T-cell (primary cell): ENCODE measurements at regions not wholly inside any gene's neighbourhood (a gene's known extent, or its start where the extent isn't known, plus 50 kb on each side); places are given as distances from the start of the nearest gene placed in this dataset.

Experiments
- ATAC-seq, 4 experiments: fragments of 200-7000 bp in 3 of 4; fragments of 150-1000 bp in 1 of 4; cut with Tn5 transposase; replicated peaks in 1 of 4; 1 replicate in 3 of 4; 2 replicates in 1 of 4; pipeline ENCODE4 v1.10.0; 2021; ENCODE audit warnings: moderate library complexity in 3 of 4, mild to moderate bottlenecking in 2 of 4, moderate number of reproducible peaks in 1 of 4
- CTCF ChIA-PET, 2 donors: fragments of 300-600 bp; sonication (Branson Sonifier 250); formaldehyde crosslinking; loops; one replicate each; lab custom pipeline; 2022; ENCODE audit warnings: antibody characterized with exemption in 2 of 2; lab: Charles Lee
- POLR2A ChIA-PET, 2 donors: fragments of 300-600 bp; sonication (Branson Sonifier 250); formaldehyde crosslinking; loops; one replicate each; lab custom pipeline; 2022; ENCODE audit warnings: antibody characterized with exemption in 2 of 2; lab: Charles Lee
- DNase-seq, 35 experiments: peaks; one replicate each; pipeline versions ENCODE4 v3.0.0 to v3.0.0-alpha.2; 2013 to 2023
- H3K27ac ChIP-seq: one replicate; pipeline ENCODE4 v1.5.1; 2013; ENCODE audit warnings: low read length
- H3K27me3 ChIP-seq, 2 experiments: replicated peaks in 1 of 2; 1 replicate in 1 of 2; 2 replicates in 1 of 2; pipeline versions ENCODE4 v1.6.1 to v1.7.0; 2013; ENCODE audit warnings: low read length in 1 of 2, mixed read lengths in 1 of 2; ENCODE audit not compliant: control insufficient read depth in 2 of 2, insufficient read depth in 2 of 2; ENCODE audit errors: extremely low read depth in 1 of 2
- H3K36me3 ChIP-seq, 2 donors: 1 replicate in 1 of 2; 2 replicates in 1 of 2; pipeline versions ENCODE4 v1.6.1 to v1.7.0; 2013; ENCODE audit warnings: low read length in 1 of 2; ENCODE audit not compliant: control insufficient read depth in 2 of 2, insufficient read depth in 1 of 2; ENCODE audit errors: extremely low read depth in 1 of 2
- H3K4me1 ChIP-seq, 2 experiments: 1 replicate in 1 of 2; 2 replicates in 1 of 2; pipeline versions ENCODE4 v1.6.1 to v1.7.0; 2013; ENCODE audit warnings: low read length in 2 of 2, mixed read lengths in 1 of 2; ENCODE audit not compliant: insufficient read depth in 2 of 2, control insufficient read depth in 1 of 2; ENCODE audit errors: extremely low read depth in 1 of 2
- H3K4me3 ChIP-seq, 2 donors: 1 replicate in 1 of 2; 2 replicates in 1 of 2; pipeline versions ENCODE4 v1.5.1 to v1.7.0; 2013; ENCODE audit warnings: mild to moderate bottlenecking in 2 of 2, low read length in 1 of 2, moderate library complexity in 1 of 2; ENCODE audit not compliant: control insufficient read depth in 1 of 2; ENCODE audit errors: extremely low read depth in 1 of 2
- H3K9me3 ChIP-seq: 2 replicates; pipeline ENCODE4 v1.7.0; 2013
- H3K27ac Mint-ChIP-seq, 2 donors: one replicate each; pipeline ENCODE4 v1.8.0; 2020 to 2021; ENCODE audit warnings: mild to moderate bottlenecking in 2 of 2, mixed read lengths in 2 of 2
- H3K27me3 Mint-ChIP-seq, 2 donors: one replicate each; pipeline ENCODE4 v1.8.0; 2021 to 2022; ENCODE audit warnings: mixed read lengths in 2 of 2
- H3K36me3 Mint-ChIP-seq: one replicate; pipeline ENCODE4 v1.8.0; 2021; ENCODE audit warnings: mixed read lengths
- H3K4me1 Mint-ChIP-seq, 3 donors: one replicate each; pipeline ENCODE4 v1.8.0; 2020 to 2022; ENCODE audit warnings: mixed read lengths in 3 of 3, mild to moderate bottlenecking in 1 of 3
- H3K4me3 Mint-ChIP-seq, 3 donors: one replicate each; pipeline ENCODE4 v1.8.0; 2020 to 2022; ENCODE audit warnings: mild to moderate bottlenecking in 3 of 3, mixed read lengths in 3 of 3, moderate library complexity in 3 of 3
- H3K9me3 Mint-ChIP-seq, 3 donors: one replicate each; pipeline ENCODE4 v1.8.0; 2020 to 2022; ENCODE audit warnings: mixed read lengths in 3 of 3
- WGBS: methylation state at CpG from one replicate; pipeline ENCODE4 v1.1.5; 2013; ENCODE audit warnings: missing lambda C conversion rate; ENCODE audit not compliant: insufficient coverage; 5-methylcytosine and 5-hydroxymethylcytosine counted together

GRCh38 chr10:129094861-129095260, 372.2 kb upstream of the MGMT start:
- no peaks in the 10 kb centered on the region for H3K9me3 ChIP-seq
- Mint-ChIP-seq H3K9me3 (no peaks in the 10 kb centered on the region), H3K27ac (no peak overlapping the region), H3K4me1 (peaks cover 0 to 6% (median 0%) of the 10 kb centered on the region in 3 donors), H3K27me3 (no peaks in the 10 kb centered on the region), H3K36me3 (no peaks in the 10 kb centered on the region), H3K4me3 (no peak overlapping the region)
- H3K27ac ChIP-seq, result no peak overlapping the region
- no peak overlapping the region for H3K4me3 ChIP-seq
- no peak for ATAC-seq
- no peaks in the 10 kb centered on the region for H3K4me1 ChIP-seq
- CTCF ChIA-PET, result no interaction called here
- no peak for DNase-seq
- POLR2A ChIA-PET, result no interaction called here
- H3K36me3 ChIP-seq, result no peaks in the 10 kb centered on the region
- 100% methylated on average over 1 of the region's 2 CpGs for WGBS
- peaks cover 0 to 5% of the 10 kb centered on the region in 2 experiments for H3K27me3 ChIP-seq

- 100% methylated on average over 2 of the region's 7 CpGs for WGBS
- Mint-ChIP-seq H3K4me3 (no peak overlapping the region), H3K4me1 (peaks cover 0 to 14% (median 2%) of the 10 kb centered on the region in 3 donors), H3K27ac (no peak overlapping the region), H3K9me3 (no peaks in the 10 kb centered on the region), H3K36me3 (no peaks in the 10 kb centered on the region), H3K27me3 (no peaks in the 10 kb centered on the region)
- Histone ChIP-seq H3K36me3 (no peaks in the 10 kb centered on the region), H3K27me3 (peaks cover 0 to 5% of the 10 kb centered on the region in 2 experiments), H3K4me3 (no peak overlapping the region), H3K9me3 (no peaks in the 10 kb centered on the region), H3K27ac (no peak overlapping the region), H3K4me1 (no peaks in the 10 kb centered on the region)
- ChIA-PET POLR2A (no interaction called here), CTCF (no interaction called here)
- no peak for DNase-seq
- ATAC-seq, result no peak
These were observed 371.4 kb upstream of the MGMT start for GRCh38 chr10:129095680-129096064.

GRCh38 chr10:129096065-129096984, 370.7 kb upstream of the MGMT start:
- no peaks in the 10 kb centered on the region for H3K36me3 ChIP-seq
- no peak overlapping the region for H3K4me3 ChIP-seq
- ATAC-seq (no peak), DNase-seq (no peak)
- no peak overlapping the region for H3K27ac ChIP-seq
- no peaks in the 10 kb centered on the region for H3K27me3 Mint-ChIP-seq
- H3K27ac Mint-ChIP-seq, result no peak overlapping the region
- peaks cover 6 to 20% (median 8%) of the 10 kb centered on the region in 3 donors for H3K4me1 Mint-ChIP-seq
- H3K9me3 Mint-ChIP-seq, result no peaks in the 10 kb centered on the region
- POLR2A ChIA-PET, result no interaction called here
- no peaks in the 10 kb centered on the region for H3K36me3 Mint-ChIP-seq
- CTCF ChIA-PET, result no interaction called here
- WGBS, result 75% methylated on average over 5 of the region's 12 CpGs
- peaks cover 0 to 5% of the 10 kb centered on the region in 2 experiments for H3K27me3 ChIP-seq
- H3K9me3 ChIP-seq, result no peaks in the 10 kb centered on the region
- peaks cover 1 to 5% of the 10 kb centered on the region in 2 experiments for H3K4me1 ChIP-seq
- no peak overlapping the region for H3K4me3 Mint-ChIP-seq

GRCh38 chr10:129097776-129098330, 369.2 kb upstream of the MGMT start:
- no peaks in the 10 kb centered on the region for H3K36me3 Mint-ChIP-seq
- no peaks in the 10 kb centered on the region for H3K27me3 Mint-ChIP-seq
- 14% methylated on average over 1 of the region's 6 CpGs for WGBS
- H3K4me1 ChIP-seq, result peaks cover 3 to 16% of the 10 kb centered on the region in 2 experiments
- no peak for DNase-seq
- peaks cover 16 to 26% (median 18%) of the 10 kb centered on the region in 3 donors for H3K4me1 Mint-ChIP-seq
- ChIA-PET POLR2A (no interaction called here), CTCF (no interaction called here)
- H3K9me3 Mint-ChIP-seq, result no peaks in the 10 kb centered on the region
- no peaks in the 10 kb centered on the region for H3K9me3 ChIP-seq
- no peak overlapping the region for H3K4me3 Mint-ChIP-seq
- peaks cover 0 to 5% of the 10 kb centered on the region in 2 experiments for H3K27me3 ChIP-seq
- H3K4me3 ChIP-seq, result no peak overlapping the region
- no peak overlapping the region for H3K27ac ChIP-seq
- no peaks in the 10 kb centered on the region for H3K36me3 ChIP-seq
- ATAC-seq, result no peak
- H3K27ac Mint-ChIP-seq, result no peak overlapping the region

- Histone ChIP-seq H3K27me3 (peaks cover 0 to 4% of the 10 kb centered on the region in 2 experiments), H3K4me1 (peaks cover 3 to 19% of the 10 kb centered on the region in 2 experiments), H3K9me3 (no peaks in the 10 kb centered on the region), H3K27ac (no peak overlapping the region), H3K4me3 (no peak overlapping the region), H3K36me3 (no peaks in the 10 kb centered on the region)
- whole genome bisulfite sequencing, result 96% methylated on average over 5 of the region's 5 CpGs
- ATAC-seq, result no peak
- DNase-seq, result no peak
- CTCF ChIA-PET, result no interaction called here
- Mint-ChIP-seq H3K9me3 (no peaks in the 10 kb centered on the region), H3K4me3 (no peak overlapping the region), H3K27ac (no peak overlapping the region), H3K27me3 (no peaks in the 10 kb centered on the region), H3K36me3 (no peaks in the 10 kb centered on the region), H3K4me1 (peaks cover 18 to 28% (median 18%) of the 10 kb centered on the region in 3 donors)
- POLR2A ChIA-PET, result no interaction called here
These were observed 368.5 kb upstream of the MGMT start for GRCh38 chr10:129098517-129098916.

- WGBS, result 100% methylated on average over 1 of the region's 5 CpGs
- Mint-ChIP-seq H3K9me3 (no peaks in the 10 kb centered on the region), H3K4me3 (no peak overlapping the region), H3K4me1 (peaks cover 23 to 38% (median 23%) of the 10 kb centered on the region in 3 donors), H3K27ac (no peak overlapping the region), H3K27me3 (no peaks in the 10 kb centered on the region), H3K36me3 (no peaks in the 10 kb centered on the region)
- Histone ChIP-seq H3K27ac (no peak overlapping the region), H3K9me3 (no peaks in the 10 kb centered on the region), H3K36me3 (no peaks in the 10 kb centered on the region), H3K27me3 (no peaks in the 10 kb centered on the region), H3K4me1 (peaks cover 3 to 27% of the 10 kb centered on the region in 2 experiments), H3K4me3 (no peak overlapping the region)
- no peak for ATAC-seq
- ChIA-PET CTCF (no interaction called here), POLR2A (no interaction called here)
- no peak for DNase-seq
These were observed 367.6 kb upstream of the MGMT start for GRCh38 chr10:129099486-129099885.
